Bronchial epithelial cell (primary cell): ENCODE measurements at regions not wholly inside any gene's neighbourhood (a gene's known extent, or its start where the extent isn't known, plus 50 kb on each side); places are given as distances from the start of the nearest gene placed in this dataset.

Experiments used
- DNase-seq: peaks from one replicate; pipeline ENCODE4 v3.0.0-alpha.2; 2010; ENCODE audit warnings: low read depth
- FAIRE-seq: peaks from 2 replicates; lab custom pipeline; 2011; peaks lifted over from hg19 to GRCh38; lab: Jason Lieb, UNC
- H3K27me3 ChIP-seq: 2 replicates; pipeline ENCODE4 v1.5.1; 2011; ENCODE audit warnings: low read length; ENCODE audit not compliant: control insufficient read depth, insufficient read depth
- H3K36me3 ChIP-seq: 2 replicates; pipeline ENCODE4 v1.5.1; 2011; ENCODE audit warnings: low read length; ENCODE audit not compliant: control insufficient read depth, insufficient read depth
- H3K4me3 ChIP-seq: 2 replicates; pipeline ENCODE4 v1.5.1; 2011; ENCODE audit warnings: mild to moderate bottlenecking, low read depth, low read length, control low read depth
- CTCF ChIP-seq: IDR thresholded peaks from 2 replicates; pipeline ENCODE4 v1.5.1; 2011; ENCODE audit warnings: mild to moderate bottlenecking, moderate library complexity, low read length, control low read depth, inconsistent platforms; ENCODE audit not compliant: insufficient read depth, severe bottlenecking

GRCh38 chr4:13955551-13955950 is 328.0 kb upstream of the BOD1L1 start:
- no peak for TF ChIP-seq CTCF
- no peak overlapping the region for H3K4me3 ChIP-seq
- no peaks in the 10 kb centered on the region for H3K27me3 ChIP-seq
- no peaks in the 10 kb centered on the region for H3K36me3 ChIP-seq
- FAIRE-seq (no peak), DNase-seq (no peak)

GRCh38 chr4:13956947-13957346 is 329.4 kb upstream of the BOD1L1 start:
- H3K27me3 ChIP-seq, result no peaks in the 10 kb centered on the region
- H3K4me3 ChIP-seq, result no peak overlapping the region
- TF ChIP-seq CTCF, result no peak
- FAIRE-seq (peak; percentile 32), DNase-seq (no peak)
- H3K36me3 ChIP-seq, result no peaks in the 10 kb centered on the region

GRCh38 chr4:13957871-13958270 is 330.3 kb upstream of the BOD1L1 start:
- H3K36me3 ChIP-seq, result no peaks in the 10 kb centered on the region
- DNase-seq (no peak), FAIRE-seq (no peak)
- H3K27me3 ChIP-seq, result no peaks in the 10 kb centered on the region
- no peak overlapping the region for H3K4me3 ChIP-seq
- no peak for TF ChIP-seq CTCF

GRCh38 chr4:13963601-13964000 is 336.1 kb upstream of the BOD1L1 start:
- no peaks in the 10 kb centered on the region for H3K27me3 ChIP-seq
- FAIRE-seq, result no peak
- no peak overlapping the region for H3K4me3 ChIP-seq
- TF ChIP-seq CTCF, result no peak
- DNase-seq, result no peak
- no peaks in the 10 kb centered on the region for H3K36me3 ChIP-seq

- no peak overlapping the region for H3K4me3 ChIP-seq
- no peaks in the 10 kb centered on the region for H3K27me3 ChIP-seq
- no peaks in the 10 kb centered on the region for H3K36me3 ChIP-seq
- peak; percentile 75 for DNase-seq
- FAIRE-seq, result no peak
- no peak for TF ChIP-seq CTCF
These were observed 339.0 kb upstream of the BOD1L1 start for GRCh38 chr4:13966231-13967195.
